T-helper 1 cell treated with Interleukin-12 subunit alpha and Interleukin-12 subunit beta and Interleukin-4 antibody, amounts not matched to agents 30 μg/mL and 1 μg/mL, for 36 hours (primary cell): ENCODE measurements at regions not wholly inside any gene's neighbourhood (a gene's known extent, or its start where the extent isn't known, plus 50 kb on each side); places are given as distances from the start of the nearest gene placed in this dataset.
A peak's percentile ranks its signal among the peaks of the same experiment; 100 is the strongest.
"Not testable (repeated sequence)": the region's sequence is repeated elsewhere in the genome, so short reads cannot be mapped to it uniquely, and the experiment has no call there.

Experiments
- H3K27ac Mint-ChIP-seq: one replicate; pipeline ENCODE4 v1.8.0; 2021; ENCODE audit warnings: mild to moderate bottlenecking, mixed read lengths
- H3K27me3 Mint-ChIP-seq: one replicate; pipeline ENCODE4 v1.8.0; 2021; ENCODE audit warnings: low read depth, mixed read lengths
- H3K36me3 Mint-ChIP-seq: one replicate; pipeline ENCODE4 v1.8.0; 2021; ENCODE audit warnings: low read depth, mixed read lengths
- H3K4me1 Mint-ChIP-seq: one replicate; pipeline ENCODE4 v1.8.0; 2021; ENCODE audit warnings: low read depth, mixed read lengths
- H3K4me3 Mint-ChIP-seq: one replicate; pipeline ENCODE4 v1.8.0; 2021; ENCODE audit warnings: mild to moderate bottlenecking, moderate library complexity, mixed read lengths
- H3K9me3 Mint-ChIP-seq: one replicate; pipeline ENCODE4 v1.8.0; 2021; ENCODE audit warnings: mixed read lengths

DNA sequence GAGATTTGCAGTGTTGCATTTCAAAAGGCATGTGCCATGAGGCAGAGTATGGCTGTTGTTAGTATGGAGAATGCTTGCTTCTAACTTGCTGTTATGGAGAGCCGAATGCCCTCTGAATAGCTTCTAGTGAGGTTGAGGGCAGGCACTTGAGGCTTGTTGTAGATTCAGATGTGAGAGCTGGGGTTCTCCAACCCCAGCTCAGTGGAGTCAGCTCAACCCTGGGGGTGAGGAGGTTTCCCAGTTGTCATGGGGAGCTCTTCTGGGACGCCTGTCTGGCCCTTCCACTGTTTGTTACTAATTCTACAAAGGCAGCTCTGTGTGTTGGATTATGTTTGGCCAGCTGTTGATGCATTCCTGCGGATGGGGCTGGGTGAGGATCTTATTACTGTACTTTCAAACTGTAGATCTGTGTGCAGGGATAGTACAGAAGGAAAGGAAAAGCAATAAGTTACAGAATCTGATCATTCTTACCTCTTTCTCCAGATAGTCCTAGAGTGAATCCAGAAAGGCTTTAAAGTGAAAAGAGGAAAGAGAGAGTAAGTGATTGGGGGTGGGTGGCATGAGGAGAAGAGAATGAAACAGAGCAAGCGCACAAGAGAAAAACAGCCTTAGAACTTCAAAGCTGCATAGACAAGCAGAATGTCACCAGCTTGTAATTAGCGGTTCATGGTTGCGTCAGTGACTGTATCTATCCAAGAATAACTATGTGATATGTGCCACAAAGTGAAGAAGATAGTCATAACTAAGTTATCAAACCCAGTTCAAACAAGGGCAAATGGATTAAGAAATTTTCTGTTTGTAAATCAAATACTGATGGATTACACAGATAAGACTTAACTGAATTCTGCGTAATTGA is 148.7 kb downstream of the PRL start:
- Mint-ChIP-seq H3K36me3 (no peaks in the 10 kb centered on the region), H3K4me3 (no peak overlapping the region), H3K9me3 (no peaks in the 10 kb centered on the region), H3K27ac (peak overlapping the region; percentile 1), H3K27me3 (peaks cover 43% of the 10 kb centered on the region), H3K4me1 (peaks cover 17% of the 10 kb centered on the region)

DNA sequence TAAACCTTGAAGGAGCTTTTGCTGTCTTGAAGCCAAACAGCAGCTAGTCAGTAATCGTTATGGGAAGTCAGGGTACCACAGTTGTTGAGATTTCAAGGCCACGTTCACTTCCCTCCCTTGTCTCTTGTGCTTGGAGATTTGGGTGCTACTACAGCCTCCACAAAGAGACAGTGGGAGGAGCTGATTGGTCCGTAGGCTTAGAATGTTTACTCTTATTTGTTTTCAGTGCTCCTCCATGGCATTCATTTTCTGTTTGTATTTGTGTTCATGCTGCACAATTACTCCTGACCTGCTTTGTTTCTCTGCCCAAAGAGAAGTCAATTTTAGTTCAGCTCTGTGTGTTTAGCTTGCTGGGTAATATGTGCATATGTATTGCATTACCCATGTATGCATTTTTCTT is 147.7 kb downstream of the PRL start:
- Mint-ChIP-seq H3K9me3 (no peaks in the 10 kb centered on the region), H3K27ac (no peak overlapping the region), H3K36me3 (no peaks in the 10 kb centered on the region), H3K4me1 (peaks cover 17% of the 10 kb centered on the region), H3K27me3 (peaks cover 43% of the 10 kb centered on the region), H3K4me3 (no peak overlapping the region)

DNA sequence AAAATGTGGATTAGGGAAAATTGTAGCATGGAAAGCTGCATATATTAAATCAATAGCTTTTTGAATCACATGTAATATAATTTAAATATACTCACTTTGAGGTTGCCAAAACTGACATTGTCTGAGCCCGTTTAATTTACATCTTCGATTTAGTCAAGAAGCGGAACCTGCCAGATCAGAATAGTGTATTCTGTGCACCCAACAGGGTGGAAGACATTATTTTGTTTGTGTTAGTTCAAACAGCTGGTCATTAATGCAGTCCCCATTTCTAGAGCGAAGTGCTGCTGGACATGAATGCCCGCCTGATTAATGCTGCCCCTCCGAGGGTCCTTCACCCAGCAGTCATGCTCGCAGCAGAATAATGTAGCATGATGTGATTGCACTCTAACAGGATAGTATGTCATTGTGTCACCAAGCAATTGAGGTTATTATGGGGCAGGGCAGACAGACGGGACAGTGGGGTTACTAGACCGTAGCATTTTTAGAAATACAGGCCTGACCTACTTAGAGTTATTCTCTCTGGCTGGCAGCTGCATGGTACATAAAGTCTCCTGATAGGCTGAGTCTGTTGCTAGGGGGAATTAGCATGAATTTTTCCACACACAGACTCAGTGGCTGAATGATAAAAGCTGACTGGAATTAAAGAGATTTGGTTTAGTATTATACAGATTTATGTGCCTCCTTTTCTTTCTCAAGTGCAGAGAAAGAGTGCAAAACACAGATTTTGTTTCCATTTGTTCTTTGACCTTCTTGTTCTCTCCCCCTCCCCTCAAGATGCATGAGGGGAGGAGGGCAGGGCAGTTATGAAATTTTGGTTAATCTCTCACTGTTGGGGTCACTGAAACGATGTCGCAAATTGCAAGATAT is 147.1 kb downstream of the PRL start:
- no peak overlapping the region for H3K27ac Mint-ChIP-seq
- H3K9me3 Mint-ChIP-seq = no peaks in the 10 kb centered on the region
- H3K27me3 Mint-ChIP-seq = peaks cover 40% of the 10 kb centered on the region
- H3K4me1 Mint-ChIP-seq = peaks cover 17% of the 10 kb centered on the region
- no peaks in the 10 kb centered on the region for H3K36me3 Mint-ChIP-seq
- H3K4me3 Mint-ChIP-seq = no peak overlapping the region

DNA sequence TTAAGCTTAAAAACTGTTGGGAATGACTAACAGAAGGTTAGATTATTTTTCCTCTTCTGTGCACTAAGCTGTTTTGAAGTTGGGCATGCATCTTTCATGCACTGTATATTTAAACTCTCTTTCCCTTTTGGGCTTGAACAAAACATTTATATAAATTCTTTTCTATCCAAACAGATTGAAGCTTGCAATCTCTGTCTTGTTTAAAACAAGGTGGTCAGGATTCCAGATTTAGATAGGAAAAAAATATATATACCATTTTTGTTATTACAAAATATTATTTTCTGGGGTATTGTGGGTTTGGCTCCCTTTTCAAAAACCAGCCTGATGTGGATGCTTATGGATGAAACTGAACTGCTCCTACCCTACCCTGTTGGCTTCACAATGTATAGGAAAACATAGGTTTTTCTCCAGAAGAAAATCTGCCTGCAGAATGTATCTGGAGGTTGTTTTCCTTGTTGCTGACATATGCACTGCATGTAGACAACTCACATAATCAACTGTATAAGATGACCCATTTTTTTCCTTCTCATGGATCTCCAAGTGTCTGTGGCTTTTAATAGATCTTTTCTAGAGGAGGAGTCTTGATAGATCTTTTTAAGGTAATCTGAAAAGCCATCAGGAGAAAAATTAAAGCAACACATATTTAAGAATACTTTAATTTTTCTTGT is 146.3 kb downstream of the PRL start:
- Mint-ChIP-seq H3K4me1 (peaks cover 17% of the 10 kb centered on the region), H3K9me3 (no peaks in the 10 kb centered on the region), H3K4me3 (no peak overlapping the region), H3K27ac (no peak overlapping the region), H3K36me3 (no peaks in the 10 kb centered on the region), H3K27me3 (peaks cover 34% of the 10 kb centered on the region)

DNA sequence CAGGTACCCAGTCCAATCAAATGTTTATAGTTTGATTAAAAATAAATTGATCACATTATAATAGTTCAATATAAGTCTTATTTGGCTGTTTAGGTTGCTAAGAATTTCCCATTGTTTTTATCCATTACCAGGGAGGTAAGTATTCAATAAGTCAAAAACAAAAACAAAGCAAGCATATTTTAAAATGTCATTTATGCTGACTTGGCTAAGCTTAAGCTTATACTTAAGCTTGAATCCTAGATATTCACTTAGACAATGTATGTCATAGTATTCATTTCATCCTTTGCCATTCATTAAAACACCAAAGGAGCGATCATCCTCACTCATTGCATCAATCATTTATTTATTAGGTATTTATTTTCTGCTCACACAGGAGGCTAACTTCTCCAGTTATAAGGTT is 144.9 kb downstream of the PRL start:
- peaks cover 13% of the 10 kb centered on the region for H3K4me1 Mint-ChIP-seq
- H3K27ac Mint-ChIP-seq = no peak overlapping the region
- no peak overlapping the region for H3K4me3 Mint-ChIP-seq
- no peaks in the 10 kb centered on the region for H3K36me3 Mint-ChIP-seq
- peaks cover 22% of the 10 kb centered on the region for H3K27me3 Mint-ChIP-seq
- no peaks in the 10 kb centered on the region for H3K9me3 Mint-ChIP-seq

DNA sequence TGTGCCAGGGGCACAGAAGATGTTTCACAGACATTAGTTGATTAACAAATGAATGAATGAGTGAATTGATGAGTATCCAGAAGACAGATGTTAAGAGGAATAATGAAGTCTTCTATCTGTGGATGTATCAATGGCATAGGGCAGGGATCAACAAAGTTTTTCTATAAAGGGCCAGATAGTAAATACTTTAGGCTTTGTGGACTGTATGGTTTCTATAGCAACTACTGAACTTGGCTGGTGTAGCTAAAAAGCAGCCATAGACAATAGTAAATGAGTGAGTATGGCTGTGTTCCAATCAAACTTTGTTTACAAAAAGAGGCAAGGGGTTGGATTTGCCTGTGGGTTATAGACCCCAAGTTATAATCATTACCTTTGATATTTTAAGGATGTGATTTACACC is 144.0 kb downstream of the PRL start:
- H3K4me1 Mint-ChIP-seq = peaks cover 8% of the 10 kb centered on the region

DNA sequence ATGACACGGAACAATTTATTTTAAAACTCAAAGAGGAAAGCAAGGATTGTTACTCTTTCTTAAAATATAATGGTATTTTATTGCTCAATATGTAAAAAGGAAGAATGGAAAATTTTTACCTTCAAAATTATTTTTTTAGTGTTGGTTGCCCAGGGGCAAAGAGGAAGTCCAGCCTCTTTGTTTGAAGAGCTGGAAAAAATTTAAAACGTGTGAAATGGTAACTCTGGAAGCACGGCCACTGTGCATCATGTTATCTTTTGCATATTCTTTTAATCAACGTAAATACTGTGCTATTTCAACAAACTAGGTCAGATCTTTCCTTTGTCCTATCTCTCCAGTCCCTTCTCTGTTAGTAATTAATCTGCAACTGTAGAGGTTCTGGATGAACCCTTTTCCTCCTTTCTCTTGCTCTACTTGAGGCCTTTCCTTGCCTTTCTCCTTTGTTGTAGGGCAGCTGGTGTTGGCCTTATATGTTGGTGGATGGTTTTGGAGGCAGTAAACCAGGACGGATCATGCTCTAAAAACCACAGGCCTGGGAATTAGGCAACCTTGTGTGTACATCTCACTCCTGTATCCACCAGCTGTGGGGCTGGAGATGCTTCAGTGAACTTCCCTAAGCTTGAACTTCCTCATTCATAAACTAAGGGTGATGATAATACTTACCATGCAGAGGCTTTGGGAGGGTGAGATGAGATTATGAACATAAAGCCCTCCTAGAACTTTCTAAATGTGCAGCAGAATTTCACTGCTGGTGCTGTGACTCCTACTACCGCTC is 143.3 kb downstream of the PRL start:
- H3K27ac Mint-ChIP-seq = no peak overlapping the region
- peaks cover 5% of the 10 kb centered on the region for H3K27me3 Mint-ChIP-seq
- no peaks in the 10 kb centered on the region for H3K36me3 Mint-ChIP-seq
- no peaks in the 10 kb centered on the region for H3K9me3 Mint-ChIP-seq
- peaks cover 3% of the 10 kb centered on the region for H3K4me1 Mint-ChIP-seq
- H3K4me3 Mint-ChIP-seq = no peak overlapping the region

More for the DNA sequence above, 144.0 kb downstream of the PRL start:
- H3K9me3 Mint-ChIP-seq = no peaks in the 10 kb centered on the region
- H3K36me3 Mint-ChIP-seq = no peaks in the 10 kb centered on the region
- no peak overlapping the region for H3K4me3 Mint-ChIP-seq
- H3K27ac Mint-ChIP-seq = no peak overlapping the region
- H3K27me3 Mint-ChIP-seq = peaks cover 12% of the 10 kb centered on the region

DNA sequence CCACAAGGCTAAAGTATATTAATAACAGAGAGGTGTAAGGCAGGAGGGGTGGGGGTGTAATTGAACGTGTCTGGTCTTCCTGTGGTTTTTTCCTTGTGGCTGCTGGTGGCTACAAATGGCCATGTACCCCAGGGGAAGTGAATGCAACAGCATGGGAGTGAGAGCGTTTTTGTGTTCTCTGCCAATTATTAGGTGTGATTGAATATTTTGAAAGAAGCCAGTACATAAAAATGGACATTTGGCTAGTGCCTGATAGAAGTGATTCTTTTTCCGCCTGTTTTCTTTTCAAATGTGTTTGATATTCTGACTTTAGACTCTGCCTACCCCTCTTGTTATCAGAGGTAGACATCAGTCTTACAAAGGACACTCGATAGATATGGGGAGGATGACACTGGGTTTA is 141.3 kb downstream of the PRL start:
- Mint-ChIP-seq H3K27ac (no peak overlapping the region), H3K36me3 (no peaks in the 10 kb centered on the region), H3K4me3 (no peak overlapping the region), H3K4me1 (no peaks in the 10 kb centered on the region), H3K9me3 (no peaks in the 10 kb centered on the region), H3K27me3 (no peaks in the 10 kb centered on the region)

DNA sequence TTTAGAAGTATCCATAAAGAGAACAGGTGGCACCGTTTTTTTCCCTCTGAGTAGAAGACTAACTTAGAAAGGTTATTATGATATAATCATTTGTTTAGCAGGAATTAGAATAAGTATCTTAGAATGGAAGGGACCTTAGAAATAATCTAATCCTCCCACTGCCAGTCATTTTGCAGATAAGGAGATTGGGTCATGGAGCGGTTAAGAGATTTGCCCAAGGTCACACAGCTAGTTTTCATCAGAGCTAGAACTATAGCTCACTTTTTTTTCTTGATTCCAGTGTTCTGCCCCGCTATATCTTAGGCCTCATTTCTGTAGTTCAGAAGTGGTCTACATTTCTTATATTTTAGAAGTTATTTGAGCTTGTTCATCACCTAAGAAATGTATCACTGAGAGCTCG is 139.6 kb downstream of the PRL start:
- Mint-ChIP-seq H3K36me3 (no peaks in the 10 kb centered on the region), H3K4me3 (no peak overlapping the region), H3K27me3 (no peaks in the 10 kb centered on the region), H3K27ac (no peak overlapping the region), H3K4me1 (no peaks in the 10 kb centered on the region), H3K9me3 (no peaks in the 10 kb centered on the region)

DNA sequence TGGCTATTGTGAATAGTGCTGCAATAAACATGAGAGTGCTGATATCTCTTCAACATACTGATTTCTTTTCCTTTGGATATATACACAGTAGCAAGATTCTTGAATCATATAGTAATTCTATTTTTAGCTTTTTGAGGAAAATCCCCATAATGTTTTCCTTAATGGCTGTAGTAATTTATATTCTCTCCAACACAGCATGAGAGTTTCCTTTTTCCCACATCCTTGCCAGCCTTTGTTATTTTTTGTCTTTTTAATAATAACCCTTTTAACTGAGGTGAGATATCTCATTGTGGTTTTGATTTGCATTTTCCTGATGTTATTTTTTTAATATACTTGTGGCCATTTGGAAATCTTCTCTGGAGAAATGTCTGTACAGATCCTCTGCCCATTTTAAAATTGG is 132.6 kb downstream of the PRL start:
- H3K27ac Mint-ChIP-seq = no peak overlapping the region
- H3K27me3 Mint-ChIP-seq = no peaks in the 10 kb centered on the region
- no peak overlapping the region for H3K4me3 Mint-ChIP-seq
- H3K4me1 Mint-ChIP-seq = no peaks in the 10 kb centered on the region
- no peaks in the 10 kb centered on the region for H3K36me3 Mint-ChIP-seq
- peaks cover 2% of the 10 kb centered on the region for H3K9me3 Mint-ChIP-seq

DNA sequence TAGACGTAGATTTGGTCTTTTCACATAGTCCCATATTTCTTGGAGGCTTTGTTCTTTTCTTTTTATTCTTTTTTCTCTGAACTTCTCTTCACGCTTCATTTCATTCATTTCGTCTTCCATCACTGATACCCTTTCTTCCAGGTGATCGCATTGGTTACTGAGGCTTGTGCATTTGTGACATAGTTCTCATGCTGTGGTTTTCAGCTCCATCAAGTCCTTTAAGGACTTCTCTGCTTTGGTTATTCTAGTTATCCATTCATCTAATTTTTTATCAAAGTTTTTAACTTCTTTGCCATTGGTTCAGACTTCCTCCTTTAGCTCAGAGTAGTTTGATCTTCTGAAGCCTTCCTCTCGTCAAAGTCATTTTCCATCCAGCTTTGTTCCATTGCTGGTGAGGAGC is 125.8 kb downstream of the PRL start:
- not testable (repeated sequence) for H3K36me3 Mint-ChIP-seq, H3K4me3 Mint-ChIP-seq, H3K27ac Mint-ChIP-seq, H3K27me3 Mint-ChIP-seq, H3K4me1 Mint-ChIP-seq
- peaks cover 40% of the 10 kb centered on the region for H3K9me3 Mint-ChIP-seq

DNA sequence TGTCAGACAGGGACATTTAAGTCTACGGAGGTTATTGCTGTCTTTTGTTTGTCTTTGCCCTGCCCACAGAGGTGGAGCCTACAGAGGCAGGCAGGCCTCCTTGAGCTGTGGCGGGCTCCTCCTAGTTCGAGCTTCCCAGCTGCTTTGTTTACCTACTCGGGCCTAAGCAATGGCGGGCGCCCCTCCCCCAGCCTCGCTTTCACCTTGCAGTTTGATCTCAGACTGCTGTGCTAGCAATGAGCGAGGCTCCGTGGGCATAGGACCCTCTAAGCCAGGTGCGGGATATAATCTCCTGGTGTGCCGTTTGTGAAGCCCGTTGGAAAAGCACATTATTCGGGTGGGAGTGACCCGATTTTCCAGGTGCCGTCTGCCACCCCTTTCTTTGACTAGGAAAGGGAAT is 125.0 kb downstream of the PRL start:
- H3K4me1 Mint-ChIP-seq, H3K36me3 Mint-ChIP-seq, H3K27me3 Mint-ChIP-seq, H3K4me3 Mint-ChIP-seq, H3K27ac Mint-ChIP-seq: not testable (repeated sequence)
- H3K9me3 Mint-ChIP-seq = peaks cover 40% of the 10 kb centered on the region

DNA sequence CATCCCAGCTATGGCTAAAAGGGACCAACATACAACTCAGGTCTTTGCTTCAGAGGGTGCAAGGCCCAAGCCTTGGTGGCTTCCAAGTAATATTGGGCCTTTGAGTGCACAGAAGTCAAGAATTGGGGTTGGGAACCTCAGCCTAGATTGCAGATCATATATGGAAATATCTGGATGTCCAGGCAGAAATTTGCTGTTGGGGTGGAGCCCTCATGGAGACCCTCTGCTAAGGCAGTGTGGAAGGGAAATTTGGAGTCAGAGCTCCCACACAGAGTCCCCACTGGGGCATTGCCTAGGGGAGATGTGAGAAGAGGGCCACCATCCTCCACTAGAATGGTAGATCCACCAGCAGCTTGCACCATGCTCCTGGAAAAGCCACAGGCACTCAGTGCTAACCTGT is 123.5 kb downstream of the PRL start:
- H3K4me3 Mint-ChIP-seq = no peak overlapping the region
- H3K27ac Mint-ChIP-seq = no peak overlapping the region
- H3K9me3 Mint-ChIP-seq = peaks cover 40% of the 10 kb centered on the region
- H3K36me3 Mint-ChIP-seq = no peaks in the 10 kb centered on the region
- no peaks in the 10 kb centered on the region for H3K27me3 Mint-ChIP-seq
- no peaks in the 10 kb centered on the region for H3K4me1 Mint-ChIP-seq

DNA sequence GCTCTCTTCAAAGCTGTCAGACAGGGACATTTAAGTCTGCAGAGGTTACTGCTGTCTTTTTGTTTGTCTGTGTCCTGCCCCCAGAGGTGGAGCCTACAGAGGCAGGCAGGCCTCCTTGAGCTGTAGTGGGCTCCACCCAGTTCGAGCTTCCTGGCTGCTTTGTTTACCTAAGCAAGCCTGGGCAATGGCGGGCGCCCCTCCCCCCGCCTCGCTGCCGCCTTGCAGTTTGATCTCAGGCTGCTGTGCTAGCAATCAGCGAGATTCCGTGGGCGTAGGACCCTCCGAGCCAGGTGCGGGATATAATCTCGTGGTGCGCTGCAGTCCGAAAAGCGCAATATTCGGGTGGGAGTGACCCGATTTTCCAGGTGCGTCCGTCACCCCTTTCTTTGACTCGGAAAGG is 116.6 kb downstream of the PRL start:
- peaks cover 26% of the 10 kb centered on the region for H3K9me3 Mint-ChIP-seq
- not testable (repeated sequence) for H3K27ac Mint-ChIP-seq, H3K4me3 Mint-ChIP-seq, H3K27me3 Mint-ChIP-seq, H3K36me3 Mint-ChIP-seq, H3K4me1 Mint-ChIP-seq
